Activated CD8-positive, alpha-beta memory T cell treated with anti-CD3 and anti-CD28 coated beads for 48 hours (primary cell): ENCODE measurements at regions not wholly inside any gene's neighbourhood (a gene's known extent, or its start where the extent isn't known, plus 50 kb on each side); places are given as distances from the start of the nearest gene placed in this dataset.

ENCODE experiments used
- DNase-seq, 3 experiments: peaks; one replicate each; pipeline ENCODE4 v3.0.0-alpha.2; 2020; ENCODE audit warnings: low read depth in 2 of 3, low spot score in 2 of 3

- DNase-seq, result no peak
Observed at GRCh38 chr20:39394461-39394860, 432.3 kb downstream of the DHX35 start.

DNA sequence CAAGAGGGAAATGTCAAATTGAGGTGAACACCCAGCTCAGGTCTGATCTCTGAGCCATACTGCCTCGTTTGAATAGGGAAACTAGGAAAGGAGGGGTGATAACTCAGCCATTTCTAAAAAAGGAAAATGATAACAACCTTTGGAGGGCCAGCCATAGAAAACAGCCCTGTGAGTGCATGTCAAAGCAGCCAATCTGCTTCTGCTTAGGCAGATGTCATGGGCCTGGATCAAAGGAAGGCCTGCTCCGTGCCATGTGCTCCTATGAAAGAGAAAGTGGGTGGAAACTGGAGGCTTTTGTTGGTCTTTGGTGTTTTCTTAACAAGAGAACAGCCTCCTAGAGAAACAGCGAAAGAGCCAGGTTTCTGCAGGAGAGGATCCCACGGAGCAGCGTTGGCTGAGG lies 428.0 kb downstream of the DHX35 start:
- DNase-seq, result no peak

DNA sequence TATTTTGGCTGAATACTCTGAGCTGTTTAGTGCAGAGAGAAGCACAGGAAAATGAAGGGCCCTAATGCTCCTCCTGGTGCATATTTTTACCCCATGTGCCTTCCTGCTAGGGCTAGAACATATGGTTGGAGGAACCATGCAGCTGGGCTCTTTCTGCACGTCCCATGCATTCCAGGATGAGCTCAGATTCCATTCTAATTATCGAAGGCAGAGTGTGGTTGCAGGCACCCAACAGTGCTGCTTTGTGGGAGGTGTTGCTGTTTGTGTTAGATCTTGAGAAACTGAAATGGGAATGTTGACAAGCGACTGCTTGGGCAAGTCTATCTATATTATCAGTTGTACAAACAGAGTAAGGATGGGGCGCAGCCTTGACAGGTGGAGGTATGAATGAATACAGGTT lies 419.5 kb downstream of the DHX35 start:
- no peak for DNase-seq

- no peak for DNase-seq
Observed at GRCh38 chr20:39378776-39379175, 416.6 kb downstream of the DHX35 start.

DNA sequence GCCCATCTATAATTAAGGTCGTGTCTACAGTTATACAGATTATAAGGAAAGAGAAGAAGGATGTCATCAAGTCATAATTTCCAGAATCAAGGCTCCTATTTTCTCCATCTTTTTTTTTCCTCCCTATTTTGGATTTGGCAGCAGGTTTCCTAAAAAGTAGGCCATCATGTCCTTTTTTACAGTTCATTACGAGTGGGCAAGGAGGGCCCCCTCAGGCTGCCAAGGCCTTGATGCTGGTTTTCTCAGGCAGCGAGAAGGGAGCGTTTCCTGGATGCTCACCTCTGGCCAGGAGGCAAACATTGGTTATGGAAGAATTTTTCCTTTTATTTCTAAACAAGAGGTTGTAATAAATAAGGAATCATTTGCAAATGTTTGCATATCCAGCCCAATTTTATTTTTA lies 414.6 kb downstream of the DHX35 start:
- DNase-seq, result no peak

DNA sequence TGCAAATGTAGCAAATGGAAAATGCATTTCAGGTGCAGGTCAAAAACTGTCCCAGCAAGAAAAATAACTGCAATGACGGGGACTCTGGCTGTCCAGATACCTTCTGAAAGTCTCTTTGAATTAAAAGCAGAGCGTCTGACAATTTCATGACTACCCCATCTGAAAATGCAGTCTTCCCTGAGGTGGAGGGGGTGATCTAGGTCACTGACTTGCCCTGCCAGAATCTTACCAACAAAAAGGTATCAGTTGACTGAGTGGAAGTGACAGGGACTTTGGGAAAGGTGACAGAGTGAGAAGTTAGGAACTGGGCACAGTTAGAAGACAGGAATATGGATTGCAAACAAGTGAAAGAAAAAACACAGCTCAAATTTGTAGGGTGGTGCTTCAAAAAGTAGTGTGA lies 402.2 kb downstream of the DHX35 start:
- no peak for DNase-seq

DNA sequence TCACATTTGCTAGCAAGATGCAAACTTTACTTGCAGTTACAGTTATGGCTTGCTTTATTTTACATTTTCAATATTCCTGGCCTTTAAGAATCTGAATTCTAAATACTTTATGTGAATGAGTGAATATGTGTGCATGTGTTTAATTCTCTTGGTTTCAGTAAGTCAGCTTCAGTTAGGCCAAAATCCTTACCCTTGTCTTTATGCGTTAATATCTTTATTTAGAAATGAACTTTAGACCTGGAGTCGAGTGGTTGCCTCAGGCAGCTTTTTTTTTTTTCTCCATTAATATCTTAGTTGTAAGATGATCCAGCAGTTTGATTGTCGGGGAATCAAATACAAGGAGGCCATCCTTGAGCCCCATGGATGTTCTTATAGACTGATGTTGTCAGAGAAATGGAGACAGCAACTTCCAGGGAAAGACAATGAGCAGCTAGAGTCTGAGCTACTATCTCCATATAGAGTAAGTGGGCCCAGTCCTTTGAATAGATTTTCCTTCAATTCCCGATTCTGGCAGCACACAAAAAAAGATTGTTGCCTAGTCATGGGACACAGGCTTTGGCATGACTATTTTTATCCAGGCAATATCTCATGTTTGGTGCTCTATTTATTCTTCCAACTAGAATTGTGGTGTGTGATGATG lies 398.0 kb downstream of the DHX35 start:
- DNase-seq, result no peak

DNA sequence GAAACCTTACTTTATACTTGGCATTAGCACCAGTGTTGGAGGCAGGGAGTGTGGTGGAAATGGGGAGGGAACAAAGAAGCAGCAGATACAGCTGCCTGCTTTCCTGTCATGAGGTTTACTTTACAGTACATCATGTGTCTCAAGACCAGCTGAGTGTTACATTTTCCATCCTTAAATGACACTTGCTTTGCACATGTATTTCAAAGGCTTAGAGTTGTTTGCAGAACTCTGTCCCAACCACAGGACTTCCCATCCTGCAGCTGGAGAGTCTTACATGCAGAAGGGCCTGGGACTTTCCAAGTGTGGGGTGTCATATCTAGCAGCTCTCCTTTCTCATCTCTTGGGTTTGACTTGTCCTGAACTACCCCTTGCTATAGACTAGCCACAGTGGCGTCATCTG lies 395.9 kb downstream of the DHX35 start:
- DNase-seq, result no peak

DNA sequence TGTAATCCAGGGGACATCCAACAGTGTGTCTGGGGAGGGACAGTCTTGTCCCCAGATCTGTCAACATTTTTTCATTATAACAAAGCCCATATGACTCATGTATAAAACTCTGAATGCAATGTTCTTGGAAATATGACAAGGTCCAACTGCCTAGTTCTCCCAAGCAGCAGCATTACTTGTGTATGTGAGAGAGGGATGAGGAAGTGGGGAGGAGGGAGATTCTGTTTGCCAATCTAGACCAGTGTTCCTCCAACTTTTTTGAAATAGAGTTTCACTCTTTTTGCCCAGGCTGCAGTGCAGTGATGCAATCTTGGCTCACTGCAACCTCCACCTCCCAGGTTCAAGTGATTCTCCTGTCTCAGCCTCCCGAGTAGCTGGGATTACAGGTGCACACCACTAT lies 394.8 kb downstream of the DHX35 start:
- no peak for DNase-seq

DNA sequence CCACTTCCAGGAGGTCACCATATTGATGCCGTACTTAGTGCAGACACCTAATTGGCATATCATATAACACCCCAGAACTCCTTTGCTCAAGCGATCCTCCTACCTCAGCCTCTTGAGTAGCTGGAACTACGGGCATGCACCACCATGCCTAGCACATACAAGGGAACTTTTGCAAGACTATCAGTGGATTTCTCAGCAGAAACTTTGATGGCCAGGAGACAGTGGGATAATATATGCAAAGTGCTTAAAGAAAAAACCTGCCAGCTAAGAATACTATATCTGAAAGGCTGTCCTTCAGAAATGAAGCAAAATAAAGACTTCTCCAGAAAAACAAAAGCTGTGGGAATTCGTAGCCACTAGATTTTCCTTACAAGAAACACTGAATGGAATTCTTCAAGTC lies 387.1 kb downstream of the DHX35 start:
- DNase-seq, result no peak

GRCh38 chr20:39347626-39348025 lies 385.5 kb downstream of the DHX35 start:
- no peak for DNase-seq

- no peak for DNase-seq
Observed at GRCh38 chr20:39342463-39342862, 380.3 kb downstream of the DHX35 start.

DNA sequence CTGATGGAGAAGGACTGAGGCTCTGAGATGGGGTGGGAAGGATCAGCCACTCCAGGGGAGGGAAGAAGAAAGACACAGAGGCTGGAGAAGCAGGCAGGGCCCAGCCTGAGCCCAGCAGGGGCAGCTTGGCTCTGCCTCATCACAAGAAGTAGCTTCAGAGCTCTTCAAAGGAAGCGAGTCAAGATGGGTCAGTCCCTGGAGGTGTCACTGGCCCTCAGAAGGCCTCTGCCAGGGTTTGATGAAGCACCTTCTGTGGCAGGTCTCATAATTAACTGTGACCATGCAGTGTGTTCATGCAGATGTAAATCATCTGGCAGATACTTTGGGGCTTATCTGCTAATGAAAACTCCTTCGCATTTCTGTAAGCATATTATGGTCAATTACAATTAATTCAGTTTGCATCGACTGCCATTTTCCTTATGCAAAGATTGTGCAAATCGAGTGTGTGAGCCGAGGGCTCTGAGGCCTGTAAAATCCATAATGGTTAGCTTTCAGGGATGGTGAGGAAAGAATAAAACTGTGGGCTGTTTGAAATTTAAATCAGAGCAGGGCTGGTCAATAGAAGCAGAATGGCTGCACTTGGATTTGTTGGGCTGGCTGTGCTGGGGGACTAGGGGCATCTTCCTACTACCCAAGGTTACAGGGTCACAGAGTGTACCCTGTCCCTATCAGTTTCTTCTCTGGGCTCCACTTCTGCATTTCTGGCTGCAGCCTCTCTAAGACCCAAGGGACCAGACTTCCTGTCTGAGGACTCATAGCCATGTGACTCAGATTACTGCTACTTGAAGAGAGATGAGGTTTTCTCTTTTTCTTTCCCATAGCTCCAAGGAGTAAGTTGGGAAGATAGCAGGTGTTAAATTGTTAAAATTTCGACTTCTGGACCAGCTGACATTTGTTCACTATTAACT lies 376.6 kb downstream of the DHX35 start:
- no peak for DNase-seq

- no peak for DNase-seq
Observed at GRCh38 chr20:39333211-39333610, 371.1 kb downstream of the DHX35 start.

DNA sequence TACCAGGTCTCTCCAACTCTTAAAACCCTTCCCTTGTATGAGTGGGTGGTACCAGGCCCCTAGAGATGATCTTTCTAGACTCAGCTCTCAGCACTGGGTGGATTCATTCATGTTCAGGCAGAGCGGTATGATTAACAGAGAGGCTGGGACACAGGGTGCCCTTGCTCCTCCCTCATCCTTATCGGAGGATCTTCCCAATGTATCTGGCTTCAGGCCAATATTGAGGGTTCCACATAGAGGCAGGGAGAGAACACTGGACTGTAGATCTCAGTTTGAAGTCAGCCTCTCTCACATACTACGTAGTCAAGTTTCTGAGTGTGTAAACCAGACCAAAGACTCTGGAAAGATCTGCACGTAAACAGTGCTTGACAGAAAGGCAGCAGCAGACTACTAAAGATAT lies 366.2 kb downstream of the DHX35 start:
- no peak for DNase-seq

GRCh38 chr20:39326050-39326449 lies 363.9 kb downstream of the DHX35 start:
- no peak for DNase-seq

- DNase-seq, result no peak
Observed at GRCh38 chr20:39318911-39319310, 356.8 kb downstream of the DHX35 start.

- DNase-seq, result no peak
Observed at GRCh38 chr20:39312676-39313075, 350.5 kb downstream of the DHX35 start.

GRCh38 chr20:39311851-39312506 lies 349.8 kb downstream of the DHX35 start:
- DNase-seq, result no peak

DNA sequence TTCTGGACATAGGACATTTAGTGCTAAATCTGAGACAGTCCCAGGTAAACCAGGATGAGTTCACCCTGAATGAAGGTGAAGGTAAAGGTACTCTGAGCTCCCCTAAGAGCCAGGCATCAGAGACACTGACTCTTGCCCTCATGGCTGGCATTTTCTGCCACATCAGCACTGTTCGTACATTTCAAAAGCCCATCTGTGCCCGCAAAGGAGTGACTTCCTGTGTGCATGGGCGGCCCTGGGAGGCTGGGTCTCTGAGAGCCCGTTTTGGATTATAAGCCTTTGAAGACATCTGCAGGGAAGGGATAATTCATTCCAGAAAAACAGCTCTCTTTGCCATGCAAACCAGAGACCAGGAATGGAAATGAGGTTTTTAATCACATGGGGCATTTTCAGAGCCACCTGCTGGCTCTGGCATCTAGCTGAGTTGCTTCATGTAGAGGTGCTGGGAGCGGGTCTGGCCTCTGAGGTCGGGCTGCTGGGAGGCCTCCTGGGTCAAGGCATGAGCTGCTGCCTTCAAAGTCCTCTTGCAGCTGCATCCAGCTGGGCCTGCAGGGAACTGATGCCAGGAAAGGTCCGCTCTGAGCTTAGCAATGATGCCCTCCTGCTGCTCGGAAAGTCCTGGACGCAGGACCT lies 348.3 kb downstream of the DHX35 start:
- DNase-seq, result no peak

DNA sequence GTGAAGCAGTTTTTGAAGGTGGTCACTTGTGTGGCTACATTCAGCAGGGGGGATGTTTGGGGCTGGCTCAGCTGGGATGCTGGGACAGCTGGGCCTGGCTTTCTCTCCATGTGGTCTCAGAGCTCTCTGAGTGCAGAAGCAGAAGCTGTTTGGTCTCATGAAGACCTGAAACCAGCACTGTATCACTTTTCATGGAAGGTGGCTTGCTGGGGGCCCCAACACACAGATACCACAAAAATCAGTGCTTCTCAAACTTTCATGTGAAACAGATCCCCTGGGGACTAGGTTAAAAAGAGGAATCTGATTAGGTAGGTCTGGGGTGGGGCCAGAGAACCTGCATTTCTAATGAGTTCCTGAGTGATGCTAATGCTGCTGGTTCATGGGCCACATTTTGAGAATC lies 347.3 kb downstream of the DHX35 start:
- no peak for DNase-seq

DNA sequence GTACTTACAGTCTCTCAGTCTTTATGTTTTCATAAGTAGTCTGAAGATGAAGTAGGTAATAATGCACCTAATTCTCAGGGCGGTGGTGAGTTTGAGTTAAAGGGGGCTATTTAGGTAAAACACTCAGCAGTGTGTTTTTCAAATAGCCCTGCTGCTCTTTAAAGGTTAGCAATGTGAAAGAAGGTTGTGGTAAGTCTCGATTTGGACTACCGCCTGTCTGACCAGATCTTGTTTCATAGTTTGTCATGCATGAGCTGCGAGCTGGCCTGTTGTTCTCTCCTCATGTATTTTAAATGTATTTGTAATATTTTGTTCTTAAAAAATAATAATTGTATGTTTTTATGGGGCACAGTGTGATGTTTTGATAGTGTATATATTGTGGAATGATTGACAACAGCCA lies 340.2 kb downstream of the DHX35 start:
- DNase-seq, result no peak
